Esophagus muscularis mucosa (tissue), 3 donors: ENCODE measurements at regions not wholly inside any gene's neighbourhood (a gene's known extent, or its start where the extent isn't known, plus 50 kb on each side); places are given as distances from the start of the nearest gene placed in this dataset.

Experiments used
- POLR2A ChIP-seq: fragments of 450-650 bp; IDR thresholded peaks from one replicate; pipeline ENCODE4 v1.6.1; 2017; ENCODE audit warnings: antibody characterized with exemption, moderate library complexity, mild to moderate bottlenecking, low read depth
- TF ChIP-seq, protein P1 (sequence below), 3 experiments: fragments of 200-600 bp in 2 of 3; fragments of 450-650 bp in 1 of 3; sonication (generic) in 2 of 3; IDR thresholded peaks; one replicate each; pipeline ENCODE4 v1.5.1; 2017 to 2019; ENCODE audit warnings: antibody characterized with exemption in 3 of 3, mild to moderate bottlenecking in 2 of 3, moderate library complexity in 1 of 3

DNA sequence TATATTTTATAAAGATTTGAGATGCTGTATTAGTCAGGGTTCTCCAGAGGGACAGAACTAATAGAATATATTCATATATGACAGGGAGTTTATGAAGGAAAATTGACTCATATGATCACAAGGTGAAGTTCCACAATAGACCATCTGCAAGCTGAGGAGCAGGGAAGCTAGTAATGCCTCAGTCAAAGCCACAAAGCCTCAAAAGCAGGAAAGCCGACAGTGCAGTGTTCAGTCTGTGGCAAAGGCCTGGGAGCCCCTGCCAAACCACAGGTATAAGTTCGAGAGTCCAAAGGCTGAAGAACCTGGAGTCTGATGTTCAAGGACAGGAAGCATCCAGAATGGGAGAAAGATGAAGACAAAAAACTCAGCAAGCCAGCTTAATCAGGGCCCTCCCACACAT is 382.2 kb downstream of the LRRC70 start:
- TF ChIP-seq, protein P1, sequence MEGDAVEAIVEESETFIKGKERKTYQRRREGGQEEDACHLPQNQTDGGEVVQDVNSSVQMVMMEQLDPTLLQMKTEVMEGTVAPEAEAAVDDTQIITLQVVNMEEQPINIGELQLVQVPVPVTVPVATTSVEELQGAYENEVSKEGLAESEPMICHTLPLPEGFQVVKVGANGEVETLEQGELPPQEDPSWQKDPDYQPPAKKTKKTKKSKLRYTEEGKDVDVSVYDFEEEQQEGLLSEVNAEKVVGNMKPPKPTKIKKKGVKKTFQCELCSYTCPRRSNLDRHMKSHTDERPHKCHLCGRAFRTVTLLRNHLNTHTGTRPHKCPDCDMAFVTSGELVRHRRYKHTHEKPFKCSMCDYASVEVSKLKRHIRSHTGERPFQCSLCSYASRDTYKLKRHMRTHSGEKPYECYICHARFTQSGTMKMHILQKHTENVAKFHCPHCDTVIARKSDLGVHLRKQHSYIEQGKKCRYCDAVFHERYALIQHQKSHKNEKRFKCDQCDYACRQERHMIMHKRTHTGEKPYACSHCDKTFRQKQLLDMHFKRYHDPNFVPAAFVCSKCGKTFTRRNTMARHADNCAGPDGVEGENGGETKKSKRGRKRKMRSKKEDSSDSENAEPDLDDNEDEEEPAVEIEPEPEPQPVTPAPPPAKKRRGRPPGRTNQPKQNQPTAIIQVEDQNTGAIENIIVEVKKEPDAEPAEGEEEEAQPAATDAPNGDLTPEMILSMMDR (IDR thresholded peaks at IDR 0.05), result no peak
- no peak for TF ChIP-seq POLR2A
